GM18870 (cell line): ENCODE measurements at regions not wholly inside any gene's neighbourhood (a gene's known extent, or its start where the extent isn't known, plus 50 kb on each side); places are given as distances from the start of the nearest gene placed in this dataset.
"Not testable (repeated sequence)": the region's sequence is repeated elsewhere in the genome, so short reads cannot be mapped to it uniquely, and the experiment has no call there.

Experiments
- ATAC-seq: cut with Tn5 transposase; IDR thresholded peaks from one replicate; pipeline ENCODE4 v1.9.1; 2021; ENCODE audit warnings: moderate library complexity; ENCODE audit not compliant: unreplicated experiment

DNA sequence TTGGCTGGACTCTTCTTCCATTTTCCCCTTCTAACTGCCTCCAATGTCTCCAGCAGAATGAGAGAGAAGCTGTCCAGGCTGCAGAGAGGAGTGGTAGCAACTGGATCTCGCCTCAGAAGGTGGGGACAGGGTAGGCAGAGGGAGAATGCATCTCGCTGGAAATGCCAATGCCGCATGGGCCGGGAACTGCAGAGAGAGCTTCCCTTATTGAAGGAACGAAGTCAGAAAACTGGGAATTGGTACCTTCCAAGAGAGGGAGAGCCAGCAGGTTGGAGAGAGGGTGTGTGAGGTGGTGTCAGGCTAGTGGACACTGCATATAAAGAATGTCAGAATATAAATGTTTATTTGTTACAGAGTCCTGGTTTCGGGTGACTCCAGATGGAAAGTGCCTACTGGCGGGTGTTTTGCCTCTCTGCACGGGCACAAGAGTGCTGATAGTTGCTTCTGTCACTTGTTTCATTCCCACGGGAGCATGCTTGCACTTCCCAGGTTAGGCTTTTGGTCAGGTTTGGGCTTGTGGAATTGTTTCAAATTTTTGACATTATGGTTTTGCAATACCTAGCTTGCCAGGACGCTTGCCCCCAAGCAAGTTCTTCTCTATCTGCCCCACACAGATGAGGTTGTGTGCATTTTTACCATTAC, 156.8 kb upstream of the STS start:
- no peak for ATAC-seq

DNA sequence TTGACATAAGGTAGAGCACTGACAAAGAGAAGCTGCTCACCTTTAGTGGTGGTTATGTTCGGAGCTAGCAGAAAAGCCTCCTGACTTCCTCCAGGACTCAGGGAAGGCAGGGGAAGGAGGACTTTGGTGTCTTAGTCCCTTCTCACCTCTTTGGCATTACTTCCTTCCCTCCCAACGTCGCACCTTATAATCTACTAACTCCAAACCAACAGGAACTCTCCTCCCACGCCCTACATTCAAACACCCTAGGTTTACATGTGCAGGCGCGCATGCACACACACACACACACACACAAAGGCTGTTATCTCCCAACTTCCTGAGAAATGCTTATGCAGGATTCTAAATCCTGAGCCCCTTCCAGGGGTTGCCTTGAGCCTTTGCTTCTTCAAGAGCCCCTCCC, 157.7 kb upstream of the STS start:
- no peak for ATAC-seq

DNA sequence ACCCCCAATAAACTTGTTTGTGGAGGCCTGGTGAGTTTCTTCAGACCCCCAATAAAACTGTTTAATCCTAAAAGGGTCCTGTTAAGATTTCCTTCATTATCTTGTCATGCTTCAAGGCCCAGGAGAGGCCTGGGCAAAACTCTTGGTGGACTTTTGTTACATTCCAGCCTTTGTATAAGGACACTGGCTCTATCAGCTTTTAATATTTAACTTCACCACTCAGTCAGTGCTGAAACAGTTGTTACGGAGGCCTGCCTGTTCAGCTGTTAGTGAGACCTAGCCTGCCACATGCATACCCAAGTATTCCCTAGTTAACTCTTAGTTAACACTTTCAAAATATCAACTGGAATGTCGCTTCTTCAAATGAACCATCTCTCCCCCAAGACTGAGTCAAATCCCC, 158.8 kb upstream of the STS start:
- ATAC-seq, result not testable (repeated sequence)

DNA sequence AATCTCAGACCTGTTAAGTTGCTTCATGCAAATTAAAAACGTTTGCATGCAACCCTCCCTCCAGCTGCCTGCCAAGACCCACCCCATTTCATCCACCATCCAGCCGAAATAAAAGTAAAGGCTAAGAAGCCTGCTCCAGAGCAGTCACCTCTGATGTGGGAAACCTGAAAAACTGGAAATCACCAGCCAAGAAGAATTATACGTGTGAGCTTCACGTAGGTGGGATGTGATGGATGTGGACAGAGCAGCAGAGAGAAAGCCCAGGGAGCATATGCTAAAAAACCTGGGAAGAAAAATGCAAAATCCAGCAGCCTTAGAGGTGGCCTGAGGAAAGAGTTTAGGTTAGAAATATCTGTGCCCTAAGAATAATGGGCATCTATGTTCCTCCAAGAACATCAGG, 160.6 kb upstream of the STS start:
- ATAC-seq, result no peak

DNA sequence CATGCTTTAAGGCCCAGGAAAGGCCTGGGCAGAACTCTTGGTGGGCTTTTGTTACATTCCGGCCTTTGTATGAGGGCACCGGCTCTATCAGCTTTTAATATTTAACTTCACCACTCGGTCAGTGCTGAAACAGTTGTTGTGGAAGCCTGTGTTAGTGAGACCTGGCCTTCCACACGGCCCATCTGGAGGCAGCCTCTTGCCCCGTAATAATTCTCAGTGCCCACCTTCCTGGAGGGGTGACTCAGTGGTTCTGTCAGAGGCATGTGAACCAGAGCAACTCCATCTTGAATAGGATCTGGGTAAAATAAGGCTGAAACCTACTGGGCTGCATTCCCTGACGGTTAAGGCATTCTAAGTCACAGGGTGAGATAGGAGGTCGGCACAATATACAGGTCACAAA, 162.0 kb upstream of the STS start:
- no peak for ATAC-seq

DNA sequence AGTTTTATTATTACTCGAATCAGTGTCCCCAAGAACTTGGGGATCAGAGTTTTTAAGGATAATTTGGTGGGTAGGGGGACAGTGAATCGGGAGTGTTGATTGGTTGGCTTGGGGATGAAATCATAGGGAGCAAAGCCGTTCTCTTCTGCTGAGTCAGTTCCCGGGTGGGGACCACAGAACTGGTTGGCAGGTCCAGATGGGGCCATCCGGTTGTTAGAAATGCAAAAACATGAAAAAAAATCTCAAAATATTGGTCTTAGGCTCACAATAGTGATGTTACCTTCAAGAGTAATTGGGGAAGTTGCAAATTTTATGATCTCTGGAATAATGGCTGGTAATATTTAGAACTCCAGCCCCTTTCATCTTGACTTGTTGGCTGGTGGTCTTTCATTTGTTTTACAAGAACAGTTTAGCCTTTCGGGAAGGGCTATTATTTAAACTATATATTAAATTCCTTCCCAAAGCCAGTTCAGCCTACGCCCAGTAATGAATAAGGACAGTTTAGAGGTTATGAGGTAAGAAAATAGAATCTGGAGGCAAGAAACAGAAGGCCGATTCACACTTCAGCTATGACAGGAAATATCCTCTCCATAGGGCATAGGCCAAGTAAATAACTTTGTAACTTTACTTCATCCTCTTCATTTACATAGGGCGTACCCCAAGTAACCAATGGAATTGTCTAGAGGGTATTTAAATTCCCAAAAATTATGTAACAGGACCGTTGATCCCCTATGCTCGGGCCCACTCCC, 164.1 kb upstream of the STS start:
- ATAC-seq, result no peak

DNA sequence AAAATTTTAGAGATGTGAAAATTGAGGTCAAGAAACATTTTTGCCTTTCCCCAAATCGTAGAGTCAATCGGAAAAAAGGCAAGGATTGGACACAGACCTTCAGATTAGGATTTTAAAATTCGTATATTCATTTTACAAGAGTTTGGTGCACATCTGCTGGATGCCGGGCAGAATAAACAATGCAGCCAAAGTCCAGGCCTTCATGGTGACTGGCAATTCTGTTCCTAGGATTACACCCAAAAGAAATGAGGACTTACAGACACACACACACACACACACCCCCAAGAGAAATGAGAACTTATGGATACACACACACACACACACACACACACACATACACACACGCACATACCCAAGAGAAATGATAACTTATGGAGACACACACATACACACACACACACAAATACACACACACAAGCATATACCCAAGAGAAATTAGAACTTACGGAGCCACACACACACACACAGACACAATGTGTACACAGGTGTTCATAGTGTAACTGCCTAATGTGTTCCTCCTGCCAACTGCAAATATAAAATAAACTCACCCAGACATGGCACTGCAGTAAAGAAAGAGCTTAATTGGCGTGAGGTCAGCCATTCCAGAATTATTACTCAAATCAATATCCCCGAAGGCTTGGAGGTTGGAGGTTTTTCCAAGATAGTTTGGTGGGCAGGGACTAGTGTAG, 165.7 kb upstream of the STS start:
- no peak for ATAC-seq

DNA sequence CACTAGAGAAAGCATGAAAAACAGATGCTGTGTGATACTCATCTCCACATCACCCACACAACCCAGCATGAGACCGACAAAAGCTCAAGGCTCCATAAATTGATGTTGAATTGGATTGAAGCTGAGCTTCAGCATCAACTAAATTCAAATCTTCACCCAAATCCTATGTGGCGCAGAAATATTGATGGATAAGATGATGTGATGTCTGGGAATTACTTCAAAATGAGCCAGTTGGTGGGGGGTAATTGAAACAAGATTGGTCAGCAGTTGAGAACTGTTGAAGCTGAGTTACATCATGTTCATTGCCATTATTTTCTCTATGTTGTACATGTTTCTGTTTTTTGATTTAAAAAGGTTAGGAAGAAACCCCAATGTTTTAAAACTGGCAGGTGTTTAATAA, 166.5 kb upstream of the STS start:
- no peak for ATAC-seq

DNA sequence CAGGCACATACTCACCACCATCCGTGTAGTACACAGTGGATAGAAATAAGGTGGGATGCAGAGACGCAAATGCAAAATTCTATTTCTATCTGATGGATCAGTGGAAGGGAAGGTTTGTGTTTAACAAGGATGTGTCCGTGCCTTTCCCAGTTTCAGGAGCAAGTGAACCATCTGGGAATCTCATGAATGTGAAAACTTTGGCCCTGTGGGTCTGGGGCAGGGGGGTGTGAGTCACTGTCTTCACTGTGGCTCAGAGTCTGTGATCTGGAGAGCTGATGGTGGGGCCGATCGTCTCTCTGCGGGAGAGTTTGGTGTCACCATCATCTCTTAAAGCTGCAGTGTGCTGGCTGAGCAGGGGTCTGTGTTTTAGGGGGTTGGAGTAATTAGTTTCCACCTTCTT, 179.3 kb upstream of the STS start:
- no peak for ATAC-seq

DNA sequence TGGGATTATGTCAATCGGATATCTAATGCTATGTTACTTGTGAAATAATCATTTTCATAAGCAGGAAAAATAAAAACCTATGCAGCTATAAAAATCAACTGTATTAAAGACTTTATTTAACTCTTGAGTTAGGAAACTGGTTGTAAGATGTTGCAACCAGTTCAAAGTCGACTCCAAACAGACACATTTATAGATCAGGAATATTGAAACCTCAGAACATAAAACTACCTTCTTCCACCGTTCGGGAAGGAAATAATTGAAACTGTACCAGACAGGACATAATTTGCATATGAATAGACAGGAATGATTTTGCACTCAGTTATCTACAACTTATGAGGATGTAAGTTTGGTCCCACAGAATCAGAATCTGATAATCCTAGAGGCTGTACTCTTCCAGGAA, 181.8 kb upstream of the STS start:
- ATAC-seq, result no peak

DNA sequence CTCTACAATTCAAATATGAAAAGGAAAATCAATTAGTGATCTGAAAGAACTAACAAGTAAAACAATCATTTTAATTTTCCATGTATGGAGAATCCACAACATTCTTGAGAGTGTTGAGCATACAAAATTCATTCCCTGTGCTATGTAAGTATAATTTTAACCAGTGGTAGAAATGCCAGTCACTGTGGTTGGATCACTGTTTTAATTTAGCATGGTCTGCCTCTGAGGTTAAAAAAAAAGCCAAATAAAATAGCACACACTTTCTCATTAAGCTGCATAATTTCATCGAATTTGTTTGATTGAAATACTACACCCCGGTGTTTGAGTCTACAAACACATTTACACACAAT, 185.5 kb upstream of the STS start:
- no peak for ATAC-seq

DNA sequence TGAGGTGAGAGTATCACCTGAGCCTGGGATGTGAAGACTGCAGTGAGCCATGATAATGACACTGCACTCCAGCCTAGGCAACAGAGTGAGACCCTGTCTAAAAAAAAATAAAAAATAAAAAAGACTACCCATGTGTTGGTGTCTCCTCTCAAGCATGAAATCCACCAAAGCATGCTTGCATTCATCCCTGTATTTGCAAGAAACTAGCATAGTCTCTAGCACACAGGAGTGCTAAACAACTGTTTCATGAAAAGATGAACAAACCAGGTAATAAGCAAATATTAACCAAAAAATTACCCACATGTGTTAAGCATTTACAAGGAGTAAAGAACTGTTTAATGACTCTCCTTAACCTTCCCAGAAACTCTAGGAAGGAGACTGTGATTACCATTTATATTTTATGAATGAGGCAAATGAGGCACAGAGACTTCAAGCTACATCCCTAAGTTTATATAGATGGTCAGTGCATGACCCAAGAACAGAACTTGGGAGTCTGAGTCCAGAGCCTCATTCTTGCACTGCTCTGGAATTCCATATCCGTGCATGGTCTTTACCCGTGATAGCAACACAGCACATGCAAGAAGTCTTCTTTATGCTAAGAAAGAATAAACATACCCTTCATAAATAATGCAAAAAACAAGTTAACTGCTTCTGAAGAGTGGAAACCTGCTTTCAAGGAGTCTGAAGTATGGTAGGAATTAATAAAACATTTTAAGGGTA, 186.1 kb upstream of the STS start:
- ATAC-seq, result no peak

DNA sequence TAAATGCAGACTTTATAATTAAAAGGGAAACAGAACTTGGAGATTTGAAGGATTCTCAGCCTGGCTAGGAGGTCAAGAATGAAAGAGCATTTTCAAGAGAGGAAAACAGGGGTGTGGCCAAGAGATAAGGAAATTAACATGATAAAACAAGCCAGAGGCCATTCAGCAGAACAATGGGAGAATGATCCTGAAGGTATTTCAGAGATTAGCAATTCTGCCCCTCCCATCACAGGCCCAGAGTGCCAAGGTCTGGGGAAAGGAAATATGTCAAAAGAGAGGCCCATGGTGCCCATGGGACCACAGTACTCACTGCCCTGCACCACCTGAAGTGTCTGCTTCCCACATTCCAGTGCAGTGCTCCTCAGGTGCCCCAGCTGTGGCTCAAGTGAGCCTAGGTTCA, 188.5 kb upstream of the STS start:
- ATAC-seq, result no peak

DNA sequence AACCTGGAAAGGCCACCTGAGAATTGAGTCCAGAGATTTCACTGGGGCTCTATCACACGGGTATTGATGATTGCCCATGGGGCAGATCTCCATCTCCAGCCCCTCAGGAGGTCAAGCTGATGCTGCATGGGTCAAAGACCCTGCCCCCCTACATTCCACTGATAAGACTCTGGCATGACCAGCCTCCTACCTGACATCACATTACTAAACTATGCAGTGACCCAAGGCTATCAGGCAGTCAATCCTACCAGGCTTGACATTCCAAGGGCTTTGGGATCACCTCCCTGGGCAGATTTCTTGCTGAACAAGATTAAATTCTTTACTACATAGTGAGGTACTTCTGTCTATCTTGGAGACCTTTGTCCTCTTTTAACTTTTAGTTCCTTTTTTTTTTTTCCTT, 192.7 kb upstream of the STS start:
- ATAC-seq, result no peak

DNA sequence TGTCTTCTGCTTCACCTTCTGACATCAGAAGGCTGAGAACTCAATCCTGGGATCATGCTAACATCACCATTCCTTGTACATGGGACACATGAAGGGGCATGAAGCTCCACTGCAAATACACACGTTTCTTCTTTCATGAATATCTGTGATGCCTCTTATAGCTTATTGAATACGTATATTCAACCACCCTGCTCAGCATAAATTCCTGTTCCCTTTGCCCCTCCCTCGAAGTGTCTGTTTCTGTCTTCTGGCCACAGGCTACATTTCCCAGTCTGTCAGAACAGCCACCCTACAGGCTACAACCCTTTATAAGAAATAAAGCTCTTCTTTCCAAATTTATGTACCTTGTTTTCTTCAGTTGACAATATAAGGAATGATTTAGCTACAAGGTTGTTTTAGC, 201.3 kb upstream of the STS start:
- ATAC-seq, result no peak

DNA sequence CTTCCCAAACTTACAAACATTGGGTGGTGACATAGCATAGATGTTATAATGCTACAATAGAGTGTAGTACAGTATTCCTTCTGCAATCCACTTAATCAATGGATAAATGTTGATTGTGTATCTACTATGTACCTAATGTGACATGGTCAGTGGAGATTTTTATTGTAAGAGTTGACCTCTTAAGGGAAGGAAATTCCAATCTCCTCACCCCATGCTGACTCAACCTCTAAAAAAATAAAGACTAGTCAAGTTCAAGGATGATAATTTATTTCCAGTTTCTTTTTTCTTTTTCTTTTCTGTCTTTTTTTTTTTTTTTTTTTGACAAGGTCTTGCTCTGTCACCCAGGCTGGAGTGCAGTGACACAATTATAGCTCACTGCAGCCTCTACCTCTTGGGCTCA, 206.5 kb upstream of the STS start:
- no peak for ATAC-seq

DNA sequence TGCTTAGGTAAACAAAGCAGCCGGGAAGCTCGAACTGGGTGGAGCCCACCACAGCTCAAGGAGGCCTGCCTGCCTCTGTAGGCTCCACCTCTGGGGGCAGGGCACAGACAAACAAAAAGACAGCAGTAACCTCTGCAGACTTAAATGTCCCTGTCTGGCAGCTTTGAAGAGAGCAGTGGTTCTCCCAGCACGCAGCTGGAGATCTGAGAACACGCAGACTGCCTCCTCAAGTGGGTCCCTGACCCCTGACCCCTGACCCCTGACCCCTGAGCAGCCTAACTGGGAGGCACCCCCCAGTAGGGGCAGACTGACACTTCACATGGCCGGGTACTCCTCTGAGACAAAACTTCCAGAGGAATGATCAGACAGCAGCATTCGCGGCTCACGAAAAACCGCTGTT, 214.6 kb upstream of the STS start:
- ATAC-seq, result not testable (repeated sequence)

DNA sequence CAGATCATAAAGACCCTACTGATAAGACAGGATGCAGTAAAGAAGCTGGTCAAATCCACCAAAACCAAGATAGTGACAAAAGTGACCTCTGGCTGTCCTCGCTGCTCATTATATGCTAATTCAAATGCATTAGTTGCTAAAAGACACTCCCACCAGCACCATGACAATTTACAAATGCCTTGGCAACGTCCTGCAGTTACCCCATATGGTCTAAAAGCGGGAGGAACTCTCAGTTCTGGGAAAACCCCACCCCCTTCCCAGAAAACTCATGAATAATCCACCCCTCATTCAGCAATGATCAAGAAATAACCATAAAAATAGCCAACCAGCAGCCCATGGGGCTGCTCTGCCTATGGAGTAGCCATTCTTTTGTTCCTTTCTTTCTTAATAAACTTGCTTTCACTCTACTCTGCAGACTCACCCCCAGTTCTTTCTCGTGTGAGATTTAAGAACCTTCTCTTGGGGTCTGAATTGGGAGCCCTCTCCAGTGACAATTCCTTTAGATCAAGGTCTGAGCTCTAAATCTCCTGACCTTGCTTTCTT, 217.1 kb upstream of the STS start:
- ATAC-seq, result no peak

DNA sequence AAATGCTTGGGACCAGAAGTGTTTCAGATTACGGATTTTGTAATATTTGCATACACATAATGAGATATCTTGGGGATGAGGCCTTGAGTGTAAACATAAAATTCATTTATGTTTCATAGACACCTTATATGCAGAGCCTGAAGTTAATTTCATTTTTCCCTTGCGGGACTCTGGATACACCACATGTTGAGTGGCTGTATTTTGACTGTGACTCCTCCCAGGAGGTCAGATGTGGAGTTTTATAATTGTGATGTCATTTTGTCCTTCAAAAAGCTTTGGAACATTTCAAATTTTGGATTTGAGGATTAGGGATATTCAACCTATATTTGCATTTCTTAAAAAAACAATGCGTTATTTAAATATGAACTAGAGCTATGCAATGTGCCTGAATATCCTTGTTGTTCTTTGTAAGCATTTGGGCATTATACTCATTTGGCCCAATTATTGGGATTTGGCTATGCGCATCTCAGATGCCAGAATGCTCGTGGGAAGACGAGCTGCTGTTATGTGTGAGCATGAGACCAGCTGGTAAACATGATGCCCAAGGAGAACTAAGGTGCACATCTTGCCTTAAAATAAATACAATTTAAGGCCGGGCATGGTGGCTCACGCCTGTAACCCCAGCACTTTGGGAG, 223.0 kb upstream of the STS start:
- no peak for ATAC-seq

DNA sequence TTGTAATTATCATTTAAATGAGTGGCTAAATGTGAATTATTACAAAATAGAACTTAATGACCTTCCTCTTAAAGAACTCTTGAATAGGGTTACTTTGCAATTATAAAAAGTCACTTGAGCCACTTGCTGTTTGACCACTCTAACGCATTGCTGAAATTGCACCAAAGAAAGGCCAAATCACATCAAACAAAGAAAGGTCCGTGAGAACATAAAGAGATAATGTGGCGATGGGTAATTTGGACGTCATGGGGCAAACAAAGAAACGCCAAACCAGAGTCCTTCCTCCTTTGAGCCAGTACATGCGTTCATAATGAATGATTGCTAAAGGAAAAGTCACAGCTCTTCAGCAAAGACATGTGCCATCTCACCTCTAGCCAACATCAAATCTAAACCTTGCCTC, 229.8 kb upstream of the STS start:
- no peak for ATAC-seq

DNA sequence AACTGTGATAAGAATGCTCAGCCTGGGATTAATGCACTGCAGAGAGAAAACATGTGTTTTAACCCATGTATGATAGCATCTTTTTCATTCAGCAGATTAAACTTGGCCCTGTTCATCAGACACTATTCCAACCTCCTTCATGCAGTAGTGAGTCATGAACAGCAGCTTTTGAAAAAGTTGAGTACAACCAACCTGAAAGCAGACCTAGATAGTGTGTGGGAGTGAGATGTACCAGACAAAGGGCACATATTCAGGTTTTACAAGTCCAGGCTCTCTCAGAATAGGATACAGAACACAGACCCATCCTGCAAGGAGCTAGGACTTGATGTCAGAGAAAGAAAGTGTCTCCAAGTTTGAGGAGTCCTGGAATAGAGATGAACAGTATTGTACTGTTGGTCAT, 237.3 kb upstream of the STS start:
- ATAC-seq, result no peak
